GOT3 (cell line): ENCODE measurements at regions not wholly inside any gene's neighbourhood (a gene's known extent, or its start where the extent isn't known, plus 50 kb on each side); places are given as distances from the start of the nearest gene placed in this dataset.
"Not testable (repeated sequence)": the region's sequence is repeated elsewhere in the genome, so short reads cannot be mapped to it uniquely, and the experiment has no call there.

Experiments used
- DNase-seq: peaks from one replicate; lab custom pipeline; 2025; ENCODE audit warnings: mixed read lengths; lab: John Stamatoyannopoulos, UW

- not testable (repeated sequence) for DNase-seq
Measured at GRCh38 chr7:9919-10318, 182.5 kb upstream of the FAM20C start.

DNA sequence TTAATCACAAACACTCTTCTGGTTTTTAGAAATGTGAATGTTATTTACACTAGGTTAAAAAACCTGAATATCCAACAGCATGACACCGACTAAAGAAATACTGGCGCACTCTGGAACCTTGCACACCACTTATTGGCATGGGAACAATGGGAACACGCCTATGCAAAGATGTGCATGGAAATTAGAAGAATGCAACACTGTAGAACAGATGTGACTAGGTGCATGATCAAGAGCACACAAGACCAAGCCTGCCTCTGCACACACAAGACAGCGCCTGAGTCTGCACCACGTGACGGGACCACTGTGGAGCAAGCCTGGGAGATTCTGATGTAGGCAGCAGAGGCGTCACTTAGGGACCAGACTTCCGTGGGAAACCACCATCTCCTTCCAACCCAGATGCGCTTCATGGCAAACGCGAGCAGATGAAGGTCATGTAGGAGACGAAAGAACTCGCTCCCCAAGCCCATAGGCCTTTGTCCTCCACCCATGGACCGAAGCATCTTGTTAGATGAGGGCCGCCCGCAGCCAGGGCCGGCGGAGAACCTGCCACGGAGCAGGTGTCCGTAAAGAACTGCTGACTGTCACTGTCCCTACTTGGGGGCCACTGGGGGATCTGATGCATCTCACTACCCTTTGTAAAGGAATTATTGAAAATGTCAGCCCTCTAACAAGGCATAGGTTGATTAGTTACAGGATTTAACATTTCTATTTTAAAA is 159.6 kb upstream of the FAM20C start:
- not testable (repeated sequence) for DNase-seq

DNA sequence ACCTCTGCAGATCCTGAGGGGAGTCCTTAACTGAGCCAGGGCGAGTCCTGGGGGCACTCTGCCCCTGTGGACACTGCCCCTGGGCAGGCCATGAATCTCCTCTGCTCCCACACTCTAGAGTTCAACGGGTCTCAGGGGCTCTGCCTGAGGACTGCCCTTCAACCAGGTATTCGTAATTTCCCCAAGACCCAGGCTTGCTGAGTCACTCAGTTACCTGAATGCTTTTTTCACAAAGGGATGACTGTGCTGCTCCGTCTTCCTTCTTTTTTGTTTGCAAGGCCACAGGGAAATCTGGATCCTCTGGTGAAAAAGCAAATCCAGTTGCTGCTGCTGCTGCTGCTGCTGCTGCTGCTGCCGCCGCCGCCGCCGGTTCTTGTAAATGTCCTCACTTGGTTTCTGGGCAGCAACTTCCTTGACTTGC is 157.2 kb upstream of the FAM20C start:
- not testable (repeated sequence) for DNase-seq

GRCh38 chr7:36539-36938 is 155.8 kb upstream of the FAM20C start:
- not testable (repeated sequence) for DNase-seq

GRCh38 chr7:37656-38055 is 154.7 kb upstream of the FAM20C start:
- not testable (repeated sequence) for DNase-seq

GRCh38 chr7:38444-38843 is 153.9 kb upstream of the FAM20C start:
- DNase-seq: not testable (repeated sequence)

DNA sequence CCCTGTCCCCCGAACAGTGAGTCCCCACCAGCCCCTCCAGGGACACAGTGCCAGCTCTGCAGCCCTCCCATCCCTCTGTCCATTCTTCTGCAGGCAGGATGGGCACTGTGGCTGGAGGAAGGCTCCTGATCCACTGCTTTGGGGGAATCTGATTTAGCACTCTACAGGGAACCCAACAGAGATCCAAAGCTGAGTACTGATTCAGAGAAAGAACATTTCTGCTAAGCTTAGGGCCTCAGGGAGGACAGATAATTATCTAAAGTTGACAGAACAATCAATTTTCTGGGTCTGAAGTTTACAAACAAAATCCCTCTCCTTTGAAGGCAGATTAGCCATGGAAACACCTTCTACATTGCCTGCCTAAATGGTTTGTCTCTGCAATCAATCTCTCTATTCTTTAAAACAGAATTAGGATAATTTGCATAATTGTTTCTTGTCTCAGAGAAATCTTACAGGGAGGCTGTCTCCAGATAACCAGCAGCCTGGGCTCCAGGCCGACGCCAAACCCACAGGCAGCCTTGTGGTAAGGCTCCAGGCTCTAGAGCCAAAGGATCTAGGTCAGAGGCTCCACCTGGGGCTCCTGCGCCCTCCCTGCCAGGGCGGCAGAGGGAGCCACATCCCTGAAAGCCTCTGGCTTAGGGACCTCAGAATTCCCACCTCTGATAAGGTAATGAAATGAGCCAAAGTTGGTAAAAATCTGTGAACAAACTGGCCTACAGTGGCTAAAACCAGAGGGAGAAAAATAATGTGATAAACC is 152.2 kb upstream of the FAM20C start:
- not testable (repeated sequence) for DNase-seq

- DNase-seq: no peak
Measured at GRCh38 chr7:40799-41750, 151.3 kb upstream of the FAM20C start.

- DNase-seq: no peak
Measured at GRCh38 chr7:41917-42565, 150.3 kb upstream of the FAM20C start.

- DNase-seq: no peak
Measured at GRCh38 chr7:43791-44540, 148.4 kb upstream of the FAM20C start.

DNA sequence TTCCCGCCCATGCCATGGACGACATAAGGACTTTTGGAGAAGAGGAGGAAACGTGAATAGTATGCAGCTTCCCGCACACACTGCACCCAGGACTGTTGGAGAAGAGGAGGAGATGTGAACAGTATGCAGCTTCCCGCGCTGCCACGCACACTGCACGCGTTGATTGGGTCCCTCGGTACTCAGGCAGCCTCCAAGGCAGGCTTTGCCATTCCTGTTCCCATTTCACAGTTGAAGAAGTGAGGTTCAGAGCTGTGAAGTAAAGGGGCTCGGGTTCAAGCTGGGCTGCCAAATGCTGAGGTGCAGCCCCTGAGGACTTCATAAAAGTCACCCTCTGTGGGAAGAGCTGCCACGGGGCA is 147.9 kb upstream of the FAM20C start:
- DNase-seq: no peak

DNA sequence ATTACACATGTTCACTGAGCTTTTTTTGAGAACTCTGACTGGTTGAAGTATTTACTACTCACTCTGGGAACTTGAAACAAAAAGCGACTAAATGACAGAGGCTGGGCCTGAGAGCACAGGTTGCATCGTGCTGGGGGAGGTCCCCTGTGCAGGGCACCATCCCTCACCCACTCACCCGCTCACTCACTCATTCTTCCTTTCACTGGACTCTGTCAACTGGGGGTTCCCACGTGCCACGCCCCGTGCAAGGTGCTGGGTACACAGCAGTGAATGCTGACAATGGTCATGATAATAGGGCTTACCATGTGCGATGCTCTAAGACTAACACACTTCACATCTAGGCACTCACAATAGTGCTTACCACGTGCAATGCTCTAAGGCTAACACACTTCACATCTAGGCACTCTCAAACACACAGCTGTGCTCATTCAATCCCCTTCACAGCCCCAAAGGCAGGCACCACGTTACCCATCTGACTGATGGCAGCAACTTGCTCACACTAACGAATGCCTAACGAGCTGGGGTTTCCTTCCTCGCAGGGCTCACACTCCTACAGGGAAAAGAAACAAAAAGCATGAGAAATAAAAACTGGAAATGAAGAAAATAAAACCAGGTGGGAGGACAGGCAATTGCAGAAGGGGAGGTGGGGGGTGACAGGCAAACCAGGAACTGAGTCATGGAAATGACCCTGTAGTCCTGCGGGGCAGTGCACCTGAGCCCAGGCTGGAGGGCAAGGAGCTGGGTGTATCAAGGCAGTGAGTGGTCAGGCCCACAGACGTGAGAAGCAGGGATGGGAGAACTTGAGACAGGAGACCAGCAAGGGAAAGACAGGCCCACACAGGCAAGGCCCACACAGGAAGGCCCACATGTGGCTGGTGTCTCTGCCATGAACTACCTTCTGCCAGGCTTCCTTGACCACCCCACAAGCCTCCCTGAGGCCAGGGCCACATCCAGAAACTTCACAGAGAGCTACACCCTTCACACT is 147.0 kb upstream of the FAM20C start:
- no peak for DNase-seq

- no peak for DNase-seq
Measured at GRCh38 chr7:46123-46829, 146.1 kb upstream of the FAM20C start.

GRCh38 chr7:46830-47140 is 145.6 kb upstream of the FAM20C start:
- no peak for DNase-seq

- DNase-seq: no peak
Measured at GRCh38 chr7:51456-52068, 140.8 kb upstream of the FAM20C start.

DNA sequence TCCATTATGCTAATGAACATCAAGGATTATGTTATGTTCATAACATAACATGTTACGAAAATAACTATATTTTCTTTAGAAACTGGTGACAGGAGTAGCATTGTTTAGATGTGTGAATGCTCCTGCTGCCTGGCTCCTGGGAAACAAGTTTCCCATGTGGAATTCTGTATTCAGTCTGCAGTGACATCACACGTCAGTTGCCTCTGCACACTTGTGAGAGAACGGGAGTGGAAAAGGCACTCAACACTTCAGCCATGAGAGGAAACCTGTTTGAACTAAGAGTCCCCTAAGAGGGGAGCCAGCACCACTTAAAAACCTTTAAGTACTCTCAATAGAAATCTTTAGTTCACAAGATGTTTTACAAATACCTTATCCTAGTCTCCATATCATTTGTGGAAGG is 140.3 kb upstream of the FAM20C start:
- DNase-seq: no peak

- no peak for DNase-seq
Measured at GRCh38 chr7:53531-53930, 138.8 kb upstream of the FAM20C start.

GRCh38 chr7:54615-55014 is 137.8 kb upstream of the FAM20C start:
- DNase-seq: no peak

GRCh38 chr7:55690-56248 is 136.6 kb upstream of the FAM20C start:
- DNase-seq: no peak
